ENCODE measurements at regions not wholly inside any gene's neighbourhood (a gene's known extent, or its start where the extent isn't known, plus 50 kb on each side); places are given as distances from the start of the nearest gene placed in this dataset.
A peak's percentile ranks its signal among the peaks of the same experiment; 100 is the strongest.
"Not testable (repeated sequence)": the region's sequence is repeated elsewhere in the genome, so short reads cannot be mapped to it uniquely, and the experiment has no call there.

DNA sequence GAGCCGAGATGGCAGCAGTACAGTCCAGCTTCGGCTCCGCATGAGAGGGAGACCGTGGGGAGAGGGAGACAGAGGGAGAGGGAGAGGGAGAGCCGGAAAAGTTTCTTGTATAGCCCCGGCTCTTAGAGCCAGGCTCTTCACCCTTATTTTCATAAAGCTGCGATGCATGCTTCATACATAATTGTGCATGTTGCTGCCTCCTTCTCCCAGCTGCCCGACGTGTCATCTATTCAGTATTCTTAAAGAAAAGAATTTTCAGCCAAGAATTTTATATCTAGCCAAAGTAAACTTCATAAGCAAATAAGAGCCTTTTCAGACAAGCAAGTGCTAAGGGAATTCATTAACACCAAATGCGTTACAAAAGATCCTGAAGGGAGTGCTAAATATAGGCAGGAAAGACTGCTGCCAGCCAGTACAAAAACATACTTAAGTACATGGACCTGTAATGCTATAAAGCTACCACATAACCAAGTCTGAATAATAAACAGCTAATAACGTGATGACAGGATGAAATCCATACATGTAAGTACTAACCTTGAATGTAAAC, 219.8 kb upstream of the CXADR start:
- DNase-seq (ENCODE audit: low read depth in 2 of 2) = not testable (repeated sequence)

DNA sequence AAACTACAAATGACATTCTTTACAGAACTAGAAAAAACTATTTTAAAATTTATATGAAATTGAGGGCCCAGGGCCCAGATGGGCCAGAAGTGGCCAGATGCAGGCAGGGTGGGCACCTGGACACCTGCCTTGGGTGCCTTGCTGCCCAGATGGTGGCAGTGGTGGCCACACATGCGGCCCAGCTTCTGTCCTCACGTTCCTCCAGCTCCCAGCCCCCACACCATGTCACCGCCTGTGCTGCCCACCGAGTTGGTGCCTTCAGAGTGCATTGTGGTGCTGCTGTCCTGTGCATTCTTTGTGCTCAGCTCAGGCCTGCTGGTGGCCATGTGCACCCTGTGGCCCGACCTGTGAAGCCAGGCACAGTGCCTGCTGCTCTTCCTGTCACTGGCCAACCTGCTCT, 216.8 kb upstream of the CXADR start:
- no peak for DNase-seq (ENCODE audit: low read depth in 2 of 2)

DNA sequence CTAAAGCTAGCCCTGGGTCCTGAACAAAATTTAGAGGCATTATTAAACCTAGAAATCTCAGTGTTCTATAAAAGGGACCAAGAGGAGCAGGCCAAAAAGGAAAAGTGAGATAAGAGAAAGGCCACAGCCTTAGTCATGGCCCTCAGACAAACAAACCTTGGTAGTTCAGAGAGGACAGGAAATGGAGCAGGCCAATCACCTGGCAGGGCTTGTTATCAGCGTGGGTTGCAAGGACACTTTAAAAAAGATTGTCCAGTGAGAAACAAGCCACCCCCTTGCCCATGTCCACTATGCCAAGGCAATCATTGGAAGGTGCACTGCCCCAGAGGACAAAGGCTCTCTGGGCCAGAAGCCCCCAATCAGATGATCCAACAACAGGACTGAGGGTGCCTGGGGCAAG, 213.3 kb upstream of the CXADR start:
- DNase-seq (ENCODE audit: low read depth in 2 of 2) = not testable (repeated sequence)

DNA sequence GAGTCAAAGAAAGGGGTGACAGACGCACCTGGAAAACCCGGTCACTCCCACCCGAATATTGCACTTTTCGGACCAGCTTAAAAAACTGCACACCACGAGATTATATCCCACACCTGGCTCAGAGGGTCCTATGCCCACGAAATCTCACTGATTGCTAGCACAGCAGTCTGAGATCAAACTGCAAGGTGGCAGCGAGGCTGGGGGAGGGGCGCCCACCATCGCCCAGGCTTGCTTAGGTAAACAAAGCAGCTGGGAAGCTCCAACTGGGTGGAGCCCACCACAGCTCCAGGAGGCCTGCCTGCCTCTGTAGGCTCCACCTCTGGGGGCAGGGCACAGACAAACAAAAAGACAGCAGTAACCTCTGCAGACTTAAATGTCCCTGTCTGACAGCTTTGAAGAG, 185.1 kb upstream of the CXADR start:
- not testable (repeated sequence) for DNase-seq (ENCODE audit: low read depth in 2 of 2)

DNA sequence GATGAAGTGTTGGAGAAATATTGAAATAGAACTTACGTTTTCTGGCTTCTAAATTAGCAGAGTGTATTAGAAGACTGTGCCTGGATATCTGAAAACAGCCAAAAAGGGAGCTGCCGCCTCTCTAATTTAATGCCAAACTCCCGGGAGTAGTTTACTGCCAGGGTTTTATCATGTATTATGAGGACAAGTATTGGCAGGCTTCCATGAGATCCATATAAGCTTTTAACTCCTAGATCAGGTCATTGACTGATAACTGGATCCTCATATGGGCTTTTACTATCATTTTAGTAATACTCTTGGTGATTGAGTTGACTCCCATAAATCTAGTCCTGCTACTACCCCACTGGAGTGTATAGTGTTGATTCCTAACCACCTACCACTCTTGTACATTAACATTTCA, 178.4 kb upstream of the CXADR start:
- DNase-seq (ENCODE audit: low read depth in 2 of 2) = no peak

DNA sequence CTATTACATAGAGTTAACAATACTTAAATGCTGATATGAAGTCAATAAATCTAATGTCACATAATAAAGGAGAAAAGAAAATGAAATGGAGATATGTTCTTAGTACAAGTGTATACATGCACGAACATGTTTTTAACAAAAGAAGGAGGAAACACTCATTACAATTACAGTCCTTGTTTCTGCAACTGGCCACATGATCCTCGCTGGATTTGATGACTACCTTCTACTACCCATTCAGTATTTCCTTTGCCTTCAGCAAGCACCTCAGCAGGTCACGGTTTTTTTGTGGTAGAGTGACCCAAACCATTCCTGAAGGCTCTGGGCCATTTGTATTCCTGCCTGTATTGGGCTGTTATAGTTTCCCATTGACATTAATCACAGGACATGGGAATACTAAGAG, 172.8 kb upstream of the CXADR start:
- no peak for DNase-seq (ENCODE audit: low read depth in 2 of 2)

DNA sequence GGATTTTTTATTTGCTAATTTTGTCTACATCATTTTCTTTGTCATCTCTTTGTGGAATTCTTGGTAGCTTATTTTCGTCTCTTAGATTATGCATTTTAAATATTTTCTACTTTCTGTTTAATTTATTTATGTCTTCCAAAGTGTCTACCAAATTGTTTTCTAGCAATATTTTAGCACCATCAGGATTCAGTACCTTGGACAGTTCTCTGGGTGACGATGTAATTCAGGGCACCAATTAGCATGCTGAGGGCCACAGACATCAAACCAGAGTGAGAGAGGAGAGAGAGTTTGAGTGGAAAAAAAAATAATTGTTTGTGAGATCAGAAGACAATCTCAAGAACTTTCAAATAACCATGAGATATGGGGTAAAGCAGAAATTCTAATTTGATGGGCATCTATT, 169.8 kb upstream of the CXADR start:
- DNase-seq (ENCODE audit: low read depth in 2 of 2) = no peak

DNA sequence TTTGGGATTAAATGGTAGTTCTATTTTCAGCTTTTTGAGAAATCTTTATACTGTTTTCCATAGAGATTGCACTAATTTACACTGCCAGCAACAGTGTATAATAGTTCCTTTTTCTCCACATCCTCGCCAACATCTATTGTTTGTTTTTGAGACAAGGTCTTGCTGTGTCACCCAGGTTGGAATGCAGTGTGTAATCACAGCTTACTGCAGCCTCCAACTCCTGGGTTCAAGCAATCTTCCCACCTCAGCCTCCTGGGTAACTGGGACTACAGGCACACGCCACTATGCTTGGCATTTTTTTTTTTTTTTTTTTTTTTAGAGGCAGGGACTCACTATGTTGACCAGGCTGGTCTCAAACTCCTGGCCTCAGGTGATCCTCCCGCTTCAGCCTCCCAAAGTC, 164.5 kb upstream of the CXADR start:
- no peak for DNase-seq (ENCODE audit: low read depth in 2 of 2)

DNA sequence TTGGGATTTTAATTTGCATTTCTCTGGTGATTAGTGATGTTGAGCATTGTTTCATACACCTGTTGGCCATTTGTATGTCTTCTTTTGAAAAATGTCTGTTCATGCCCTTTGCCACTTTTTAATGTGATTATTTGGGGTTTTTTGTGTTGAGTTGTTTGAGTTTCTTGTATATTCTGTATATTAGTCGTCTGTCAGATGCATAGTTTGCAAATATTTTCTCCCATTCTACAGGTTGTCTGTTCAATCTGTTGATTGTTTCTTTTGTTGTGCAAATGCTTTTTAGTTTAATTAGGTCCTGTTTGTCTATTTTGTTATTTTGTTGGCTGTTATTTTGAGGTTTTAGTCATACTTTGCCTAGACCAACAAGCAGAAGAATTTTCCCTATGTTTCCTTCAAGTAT, 164.0 kb upstream of the CXADR start:
- DNase-seq (ENCODE audit: low read depth in 2 of 2) = no peak

DNA sequence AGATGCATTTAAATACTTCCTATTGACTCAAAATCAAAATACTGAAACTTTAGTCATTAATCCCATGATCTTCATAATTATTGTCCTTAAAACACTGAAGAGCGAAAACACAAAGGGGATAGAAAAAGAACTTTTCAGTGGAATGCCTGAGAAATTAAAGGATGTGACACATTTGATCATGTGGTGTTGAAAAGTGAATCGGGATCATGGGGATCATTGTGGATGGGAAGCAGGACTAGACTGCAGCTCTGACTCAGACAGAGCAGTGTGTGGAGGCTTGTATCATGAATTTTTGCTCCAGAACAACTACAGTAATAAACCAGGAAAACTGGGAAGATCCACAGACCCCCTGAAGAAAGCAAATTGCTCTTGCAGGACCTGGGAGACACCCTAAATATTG, 161.1 kb upstream of the CXADR start:
- no peak for DNase-seq (ENCODE audit: low read depth in 2 of 2)

DNA sequence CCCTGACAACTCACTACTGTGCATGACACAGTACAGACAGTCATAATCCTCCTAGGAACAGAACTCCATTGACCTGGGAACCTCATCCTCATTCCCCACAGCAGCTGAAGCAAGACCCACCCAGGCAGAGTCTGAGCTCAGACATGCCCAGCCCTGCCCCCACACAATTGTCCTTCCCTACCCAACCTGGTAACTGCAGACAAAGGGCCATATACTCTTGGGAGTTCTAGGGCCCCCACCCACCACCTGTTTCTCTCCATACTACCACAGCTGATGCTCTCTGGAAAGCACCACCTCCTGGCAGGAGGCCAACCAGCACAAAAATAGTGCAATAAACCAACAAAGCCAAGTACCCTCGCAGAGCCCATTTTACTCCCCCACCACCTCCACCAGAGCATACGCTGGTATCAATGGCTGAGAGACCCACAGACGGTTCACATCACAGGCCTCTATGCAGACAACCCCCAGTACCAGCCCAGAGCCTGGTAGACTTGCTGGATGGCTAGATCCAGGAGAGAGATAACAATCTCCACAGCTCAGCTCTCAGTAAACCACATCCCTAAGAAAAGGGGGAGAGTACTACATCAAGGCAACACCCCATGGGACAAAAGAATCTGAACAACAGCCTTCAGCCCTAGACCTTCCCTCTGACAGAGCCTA, 159.7 kb upstream of the CXADR start:
- DNase-seq (ENCODE audit: low read depth in 2 of 2) = no peak

DNA sequence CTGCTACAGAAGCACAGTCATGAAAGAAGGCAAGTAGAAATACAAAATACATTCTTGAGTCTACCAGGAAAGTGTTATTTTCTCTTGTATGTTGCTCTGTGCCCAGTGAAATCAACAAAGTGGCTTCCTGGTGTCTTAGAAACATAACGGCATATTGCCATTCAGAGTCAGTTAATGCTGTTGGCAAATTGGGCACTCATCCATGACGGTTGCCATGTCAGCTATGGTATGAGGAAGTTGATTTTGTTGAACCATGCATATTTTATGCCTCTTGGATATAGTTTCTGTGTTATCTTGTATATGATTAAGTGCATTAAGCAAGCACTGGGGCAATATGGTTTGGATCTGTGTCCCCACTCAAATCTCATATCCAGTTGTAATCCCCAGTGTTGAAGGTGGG, 153.1 kb upstream of the CXADR start:
- DNase-seq (ENCODE audit: low read depth in 2 of 2) = no peak

DNA sequence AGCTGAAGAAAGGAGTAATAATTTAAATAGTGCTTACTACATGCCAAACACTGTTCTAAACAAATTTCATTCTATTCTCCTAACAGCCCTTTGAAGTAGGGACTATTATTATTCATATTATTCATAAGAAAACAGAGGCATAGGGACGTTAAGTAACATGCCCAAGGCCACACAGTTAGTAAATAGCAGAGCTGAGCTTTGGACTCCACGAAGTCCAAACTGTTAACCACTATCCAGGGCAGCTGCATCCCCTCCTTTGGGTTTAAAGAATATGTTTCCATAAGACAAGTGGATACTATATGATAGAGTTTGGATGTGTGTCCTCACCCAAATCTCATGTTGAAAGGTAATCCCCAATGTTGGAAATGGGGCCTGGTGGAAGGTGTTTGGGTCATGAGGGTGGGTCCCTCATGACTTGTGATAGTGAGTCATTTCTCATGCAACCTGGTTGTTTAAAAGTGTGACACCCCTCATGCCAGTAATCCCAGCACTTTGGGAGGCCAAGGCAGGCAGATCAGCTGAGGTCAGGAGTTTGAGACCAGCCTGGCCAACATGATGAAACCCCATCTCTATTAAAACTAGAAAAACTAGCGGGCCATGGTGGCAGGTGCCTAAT, 144.0 kb upstream of the CXADR start:
- no peak for DNase-seq (ENCODE audit: low read depth in 2 of 2)

DNA sequence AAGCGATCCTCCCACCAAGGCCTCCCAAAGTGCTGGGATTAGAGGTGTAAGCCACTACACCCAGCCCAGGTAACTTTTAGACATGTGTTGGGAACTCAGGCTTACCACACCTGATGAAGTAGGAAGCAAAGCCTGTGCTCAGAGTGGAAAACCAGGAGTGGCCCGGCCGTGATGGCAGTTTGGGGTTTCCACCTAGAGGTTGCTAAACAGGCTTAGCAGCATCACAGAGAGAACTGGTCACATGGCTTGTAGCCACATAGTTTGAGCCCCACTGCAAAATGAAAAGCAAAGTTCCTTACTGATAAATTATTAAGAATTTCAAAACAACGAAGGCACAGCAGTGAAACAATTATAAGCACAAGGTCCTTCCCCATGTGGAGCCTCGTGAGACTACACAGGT, 142.6 kb upstream of the CXADR start:
- no peak for DNase-seq (ENCODE audit: low read depth in 2 of 2)

DNA sequence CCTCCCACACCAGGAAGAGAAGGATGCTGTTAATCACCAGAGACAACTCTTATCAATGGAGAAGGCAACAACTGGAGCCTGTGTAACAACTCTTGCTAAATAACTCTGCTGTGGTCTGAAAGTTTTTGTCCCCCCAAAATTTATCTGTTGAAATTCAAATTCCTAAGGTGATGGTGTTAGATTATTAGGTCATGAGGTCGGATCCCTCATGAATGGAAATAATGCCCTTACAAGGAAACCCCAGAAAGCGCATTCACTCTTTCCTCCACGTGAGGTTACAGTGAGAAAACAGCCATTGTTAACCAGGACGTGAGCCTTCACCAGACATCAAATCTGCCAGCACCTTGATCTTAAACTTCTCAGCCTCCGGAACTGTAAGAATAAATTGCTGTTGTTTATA, 141.9 kb upstream of the CXADR start:
- DNase-seq (ENCODE audit: low read depth in 2 of 2) = no peak

DNA sequence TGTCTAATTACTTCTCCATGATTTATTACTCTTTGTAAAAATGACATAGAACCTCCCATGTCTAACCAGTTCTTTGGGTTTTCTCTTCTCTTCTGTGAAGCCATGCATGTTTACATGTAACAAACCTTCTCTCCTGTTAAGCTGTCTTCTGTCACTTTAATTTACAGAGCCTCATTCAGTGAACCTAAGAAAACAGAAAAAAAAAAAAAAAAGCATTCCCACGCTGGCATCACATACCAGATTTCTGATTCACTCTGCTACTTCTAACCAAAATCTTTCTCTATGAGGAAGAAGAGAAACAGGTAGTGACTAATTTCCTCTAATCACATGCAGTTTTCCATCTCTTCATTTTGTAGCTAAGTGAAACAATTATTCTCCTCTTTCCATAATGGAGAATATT, 141.4 kb upstream of the CXADR start:
- no peak for DNase-seq (ENCODE audit: low read depth in 2 of 2)

DNA sequence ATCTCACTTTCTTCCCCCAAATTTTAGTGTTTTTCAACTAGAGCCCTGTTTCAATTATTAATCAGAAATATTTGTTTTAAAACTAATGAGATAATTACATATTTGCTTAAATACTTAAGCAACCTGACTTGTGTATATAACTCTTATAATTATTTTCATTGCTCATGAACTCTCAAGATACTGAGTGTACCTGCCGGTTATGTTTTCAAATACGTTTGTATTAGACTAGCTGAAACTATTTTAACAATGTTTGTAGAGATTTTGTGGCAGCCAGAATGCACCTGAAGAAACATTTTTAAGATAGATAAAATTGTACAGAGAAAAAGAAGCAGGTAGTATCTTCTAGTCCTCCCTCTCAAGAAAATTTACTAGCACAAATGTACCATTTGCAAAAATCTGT, 140.6 kb upstream of the CXADR start:
- DNase-seq (ENCODE audit: low read depth in 2 of 2) = no peak

DNA sequence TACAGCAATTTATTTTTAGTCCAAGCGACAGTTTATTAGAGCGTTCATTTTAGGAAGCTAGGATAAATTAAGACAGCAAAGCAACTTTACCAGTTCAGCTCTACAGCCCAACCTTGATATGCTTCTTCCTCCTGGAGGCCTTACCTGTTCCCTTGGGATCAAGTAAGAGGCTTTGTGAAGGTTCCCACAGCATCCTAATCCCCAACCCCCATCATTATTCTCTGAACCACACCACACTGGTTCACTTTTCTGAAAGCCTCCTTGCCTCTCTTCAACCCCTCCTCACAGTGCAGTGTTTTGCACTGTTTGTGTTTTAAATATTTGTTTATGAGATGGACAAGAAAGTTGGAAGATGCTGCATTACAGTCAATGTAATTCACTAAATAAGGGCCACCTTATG, 126.3 kb upstream of the CXADR start:
- no peak for DNase-seq (ENCODE audit: low read depth in 2 of 2)

DNA sequence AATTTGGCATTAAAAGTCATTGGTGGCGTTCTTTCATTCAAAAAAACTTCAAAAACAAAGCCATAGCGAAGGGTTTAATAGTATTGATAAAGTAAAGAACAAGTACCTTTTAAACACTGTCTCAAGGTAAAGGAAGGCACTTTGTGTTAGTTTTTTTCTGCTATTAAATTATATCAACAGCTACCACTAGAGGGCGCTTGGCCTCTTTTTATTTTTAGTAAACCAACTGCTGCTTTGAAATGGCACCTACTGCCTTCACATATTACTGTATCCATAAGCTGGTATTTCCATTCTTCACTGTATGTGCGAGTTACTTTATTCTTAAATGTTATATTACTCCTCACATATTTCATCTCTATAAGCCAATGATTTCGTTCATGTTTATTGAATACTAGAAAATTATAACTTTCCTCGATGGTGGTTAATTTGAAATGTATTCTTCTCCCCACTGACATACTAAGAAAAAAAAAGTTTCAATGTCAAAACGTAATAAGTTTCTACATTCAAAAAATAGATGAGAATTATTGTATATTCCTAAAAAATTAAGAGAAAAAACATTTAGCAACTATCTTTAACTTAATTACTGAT, 125.7 kb upstream of the CXADR start:
- DNase-seq (ENCODE audit: low read depth in 2 of 2) = peak in 1 of 2 donors; percentile 21

DNA sequence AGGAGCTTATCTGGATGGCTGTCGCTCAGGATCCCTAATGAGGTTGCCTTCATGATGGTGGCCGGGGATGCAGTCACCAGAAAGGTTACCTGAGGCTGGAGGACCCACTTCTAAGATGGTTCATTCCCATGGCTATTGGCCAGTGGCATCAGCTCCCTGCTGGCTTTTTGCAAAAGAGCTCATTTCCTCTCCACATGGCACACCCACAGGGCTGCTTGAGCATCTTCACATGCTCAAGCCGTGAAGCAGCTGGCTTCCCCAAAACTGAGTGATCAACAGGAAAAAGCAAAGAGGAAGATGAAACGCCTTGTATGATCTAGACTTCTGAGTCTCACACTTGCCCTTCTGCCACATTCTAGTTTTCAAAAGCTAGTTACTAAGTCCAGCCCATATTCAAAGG, 124.6 kb upstream of the CXADR start:
- no peak for DNase-seq (ENCODE audit: low read depth in 2 of 2)

DNA sequence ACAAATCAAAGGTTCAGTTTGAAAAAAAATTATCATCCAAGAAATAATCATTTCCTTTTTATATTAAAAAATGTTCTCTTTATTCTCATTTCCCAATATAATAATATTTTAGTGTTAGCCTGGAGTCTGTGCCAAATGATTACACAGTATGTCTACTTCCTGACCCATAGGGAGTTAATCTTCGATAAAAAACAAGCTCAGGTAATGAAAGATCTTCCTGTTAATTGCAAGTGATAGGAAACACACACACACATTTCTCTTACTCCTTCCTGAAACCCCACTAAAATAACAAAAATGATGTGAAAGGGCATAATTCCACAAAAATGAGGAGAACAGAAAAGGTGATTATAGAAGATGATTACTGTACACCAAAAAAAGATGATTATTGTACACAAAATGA, 123.5 kb upstream of the CXADR start:
- no peak for DNase-seq (ENCODE audit: low read depth in 2 of 2)

DNA sequence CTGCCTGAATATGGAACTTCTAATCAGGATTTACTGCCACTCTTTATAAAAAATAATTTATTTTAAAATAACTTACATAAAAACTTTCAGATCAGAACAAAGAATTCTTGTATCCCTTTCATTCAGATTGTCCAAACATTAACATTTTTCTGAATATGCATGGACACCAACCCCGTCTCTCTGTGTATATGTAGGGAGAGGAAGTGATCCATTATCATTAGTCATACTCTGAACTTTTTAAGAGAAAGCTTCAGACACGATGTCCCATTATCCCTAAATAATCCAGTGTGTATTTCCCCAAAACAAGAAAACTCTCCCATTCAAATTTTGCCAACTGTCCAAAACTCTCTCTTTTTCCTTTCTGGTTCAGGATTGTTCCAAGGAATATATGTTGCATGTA, 122.3 kb upstream of the CXADR start:
- no peak for DNase-seq (ENCODE audit: low read depth in 2 of 2)

DNA sequence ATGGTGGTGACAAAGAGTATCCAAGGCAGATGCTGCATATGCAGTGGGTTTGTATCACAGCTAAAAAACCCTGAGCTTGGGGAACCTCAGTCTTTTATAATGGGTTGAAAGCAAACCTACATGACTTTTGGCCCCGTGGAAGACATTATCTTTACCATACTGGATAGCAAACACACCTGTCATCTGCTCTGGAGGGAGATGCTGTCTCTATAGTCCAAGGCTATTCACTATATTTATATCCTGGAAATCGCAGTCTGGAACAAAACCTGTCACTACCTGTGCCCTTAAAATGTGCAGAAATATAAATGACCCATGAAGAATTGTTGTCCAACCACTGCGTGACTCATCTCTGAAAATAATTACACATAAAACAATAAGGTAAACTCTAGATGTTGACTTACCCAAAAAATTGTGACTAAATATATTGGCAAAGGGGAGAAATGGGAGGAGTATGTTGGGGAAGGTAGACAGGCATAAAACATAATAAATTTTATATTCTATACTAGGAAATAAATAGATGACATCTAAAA, 121.0 kb upstream of the CXADR start:
- no peak for DNase-seq (ENCODE audit: low read depth in 2 of 2)

Measured in activated CD8-positive, alpha-beta memory T cell treated with anti-CD3 and anti-CD28 coated beads for 4 hours (primary cell).